ENCODE measurements at regions not wholly inside any gene's neighbourhood (a gene's known extent, or its start where the extent isn't known, plus 50 kb on each side); places are given as distances from the start of the nearest gene placed in this dataset.

DNA sequence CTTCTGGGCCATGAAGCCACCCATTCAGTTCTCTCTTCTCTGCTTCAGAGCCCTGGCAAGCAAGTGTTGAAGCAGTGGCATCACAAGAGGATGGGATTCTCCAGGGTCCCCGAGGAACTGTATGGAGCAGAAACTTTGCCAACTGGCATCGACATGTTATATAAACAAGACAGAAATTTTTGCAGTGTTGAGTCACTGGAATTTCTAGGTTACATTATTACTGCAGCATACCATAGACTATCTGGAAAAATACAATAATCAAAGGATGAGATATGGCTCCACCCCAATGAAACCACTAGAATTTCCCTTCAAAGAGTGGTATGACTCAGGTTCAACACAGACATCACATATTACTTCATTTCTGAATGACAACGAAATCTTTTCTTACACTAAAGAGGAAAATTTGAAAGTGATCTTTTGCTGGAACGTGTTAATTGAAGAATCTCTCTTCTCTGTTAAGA, 343.0 kb upstream of the DYNLRB2 start:
- H3K4me3 ChIP-seq (ENCODE audit: low read length) = no peak overlapping the region
- CTCF ChIA-PET = no interaction called here
- intact Hi-C loops (cut with micrococcal nuclease) = no loop called here
- H3K4me1 ChIP-seq (ENCODE audit: insufficient read depth, low read length) = no peaks in the 10 kb centered on the region
- H3K36me3 ChIP-seq (ENCODE audit: low read depth, low read length) = no peaks in the 10 kb centered on the region
- DNase-seq = peak; percentile 37
- no peaks in the 10 kb centered on the region for H3K79me2 ChIP-seq (ENCODE audit: low read length)
- H3K9ac ChIP-seq (ENCODE audit: low read length) = no peak overlapping the region
- TF ChIP-seq, protein P1, sequence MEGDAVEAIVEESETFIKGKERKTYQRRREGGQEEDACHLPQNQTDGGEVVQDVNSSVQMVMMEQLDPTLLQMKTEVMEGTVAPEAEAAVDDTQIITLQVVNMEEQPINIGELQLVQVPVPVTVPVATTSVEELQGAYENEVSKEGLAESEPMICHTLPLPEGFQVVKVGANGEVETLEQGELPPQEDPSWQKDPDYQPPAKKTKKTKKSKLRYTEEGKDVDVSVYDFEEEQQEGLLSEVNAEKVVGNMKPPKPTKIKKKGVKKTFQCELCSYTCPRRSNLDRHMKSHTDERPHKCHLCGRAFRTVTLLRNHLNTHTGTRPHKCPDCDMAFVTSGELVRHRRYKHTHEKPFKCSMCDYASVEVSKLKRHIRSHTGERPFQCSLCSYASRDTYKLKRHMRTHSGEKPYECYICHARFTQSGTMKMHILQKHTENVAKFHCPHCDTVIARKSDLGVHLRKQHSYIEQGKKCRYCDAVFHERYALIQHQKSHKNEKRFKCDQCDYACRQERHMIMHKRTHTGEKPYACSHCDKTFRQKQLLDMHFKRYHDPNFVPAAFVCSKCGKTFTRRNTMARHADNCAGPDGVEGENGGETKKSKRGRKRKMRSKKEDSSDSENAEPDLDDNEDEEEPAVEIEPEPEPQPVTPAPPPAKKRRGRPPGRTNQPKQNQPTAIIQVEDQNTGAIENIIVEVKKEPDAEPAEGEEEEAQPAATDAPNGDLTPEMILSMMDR (conservative IDR thresholded peaks at IDR 0.05; ENCODE audit: low read depth, low read length) = no peak
- TF ChIP-seq EZH2phosphoT487 (IDR thresholded peaks at IDR 0.05; ENCODE audit: borderline replicate concordance, low read length) = no peak
- TF ChIP-seq EZH2 (IDR thresholded peaks at IDR 0.05; ENCODE audit: low read length, unreplicated experiment) = no peak
- no peaks in the 10 kb centered on the region for H3F3A ChIP-seq (ENCODE audit: low read length, unreplicated experiment)
- no peak for ATAC-seq
- H3K27ac ChIP-seq (ENCODE audit: low read length) = no peak overlapping the region
- no peaks in the 10 kb centered on the region for H3K9me2 ChIP-seq (replicated peaks; ENCODE audit: low read length)
- no peaks in the 10 kb centered on the region for H3K9me3 ChIP-seq (ENCODE audit: low read length)
- H4K20me1 ChIP-seq (ENCODE audit: low read length) = no peaks in the 10 kb centered on the region
- no peak overlapping the region for H3K4me2 ChIP-seq (ENCODE audit: low read length)
- H3K27me3 ChIP-seq (ENCODE audit: low read length) = no peaks in the 10 kb centered on the region
- no TSS peak for BruUV-seq (replicated peaks)
- H2AFZ ChIP-seq (ENCODE audit: low read length) = no peak overlapping the region
- POLR2A ChIA-PET (ENCODE audit: unreplicated experiment) = no interaction called here

DNA sequence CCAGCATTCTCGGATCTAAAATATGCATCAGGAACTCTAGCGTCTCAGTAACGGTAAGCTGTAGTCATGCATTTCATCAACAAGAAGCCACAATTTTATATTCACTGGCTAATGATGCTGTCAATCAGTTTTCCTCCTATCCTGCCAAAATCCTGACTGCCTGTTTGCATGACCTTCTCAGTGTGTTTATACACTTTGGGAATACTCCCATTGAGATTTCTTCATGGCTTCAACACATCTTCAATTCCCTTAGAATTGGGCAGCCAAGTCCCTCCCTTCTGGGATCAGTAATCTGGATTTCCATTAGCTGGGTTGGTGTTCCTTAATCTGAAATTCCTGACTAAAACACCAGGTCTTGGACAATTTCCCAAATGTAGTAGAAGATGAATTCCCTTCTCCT, 348.9 kb upstream of the DYNLRB2 start:
- TF ChIP-seq, protein P1 (conservative IDR thresholded peaks at IDR 0.05; ENCODE audit: low read depth, low read length) = no peak
- no peak for TF ChIP-seq EZH2phosphoT487 (IDR thresholded peaks at IDR 0.05; ENCODE audit: borderline replicate concordance, low read length)
- TF ChIP-seq EZH2 (IDR thresholded peaks at IDR 0.05; ENCODE audit: low read length, unreplicated experiment) = no peak
- Histone ChIP-seq H3K27ac (ENCODE audit: low read length) (no peak overlapping the region), H2AFZ (ENCODE audit: low read length) (no peak overlapping the region), H4K20me1 (ENCODE audit: low read length) (no peaks in the 10 kb centered on the region), H3K9me3 (ENCODE audit: low read length) (no peaks in the 10 kb centered on the region), H3K4me1 (ENCODE audit: insufficient read depth, low read length) (no peaks in the 10 kb centered on the region), H3K36me3 (ENCODE audit: low read depth, low read length) (no peaks in the 10 kb centered on the region), H3K9ac (ENCODE audit: low read length) (no peak overlapping the region), H3K4me2 (ENCODE audit: low read length) (no peak overlapping the region), H3K4me3 (ENCODE audit: low read length) (no peak overlapping the region), H3F3A (ENCODE audit: low read length, unreplicated experiment) (no peaks in the 10 kb centered on the region), H3K9me2 (replicated peaks; ENCODE audit: low read length) (no peaks in the 10 kb centered on the region), H3K27me3 (ENCODE audit: low read length) (no peaks in the 10 kb centered on the region), H3K79me2 (ENCODE audit: low read length) (no peaks in the 10 kb centered on the region)
- no peak for ATAC-seq
- no peak for DNase-seq
- CTCF ChIA-PET = no interaction called here
- BruUV-seq (replicated peaks) = no TSS peak
- POLR2A ChIA-PET (ENCODE audit: unreplicated experiment) = no interaction called here
- intact Hi-C loops (cut with micrococcal nuclease) = no loop called here

DNA sequence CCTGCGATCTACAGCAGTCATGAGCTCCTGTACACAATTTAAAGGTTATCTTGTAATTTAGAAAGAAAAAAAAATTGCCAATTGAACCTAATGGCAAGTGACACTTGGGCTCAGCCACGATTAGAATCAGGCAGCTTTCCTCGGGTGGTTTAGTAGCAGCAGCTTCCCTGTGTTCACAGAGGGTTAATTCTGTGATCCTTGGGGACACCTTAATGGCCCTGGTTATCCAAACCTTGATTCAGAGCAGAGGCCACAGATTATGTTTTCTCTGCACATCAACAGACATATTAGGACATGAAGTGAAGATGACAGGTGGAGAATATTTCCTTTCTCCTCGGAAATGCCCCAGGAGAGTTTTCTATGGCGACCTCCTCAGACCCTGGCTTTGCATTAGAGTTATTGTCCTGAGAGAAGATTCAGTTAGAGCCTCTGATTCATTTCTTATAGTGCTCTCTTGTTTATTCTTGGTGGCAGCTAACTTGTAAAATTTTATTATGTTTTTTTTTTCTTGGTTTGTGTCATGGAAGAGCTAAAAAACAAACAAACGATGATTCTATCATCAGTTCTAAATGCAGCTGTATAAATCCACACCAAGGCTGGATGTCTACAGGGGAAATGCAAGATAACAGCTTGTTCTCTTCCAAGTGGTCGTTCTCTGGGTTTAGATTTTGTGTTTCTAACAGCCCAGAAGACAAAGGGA, 351.2 kb upstream of the DYNLRB2 start:
- ChIA-PET POLR2A (ENCODE audit: unreplicated experiment) (no interaction called here), CTCF (no interaction called here)
- H3K27me3 ChIP-seq (ENCODE audit: low read length) = no peaks in the 10 kb centered on the region
- no peak for DNase-seq
- no peak overlapping the region for H2AFZ ChIP-seq (ENCODE audit: low read length)
- TF ChIP-seq, protein P1 (conservative IDR thresholded peaks at IDR 0.05; ENCODE audit: low read depth, low read length) = no peak
- TF ChIP-seq EZH2 (IDR thresholded peaks at IDR 0.05; ENCODE audit: low read length, unreplicated experiment) = no peak
- no peak for TF ChIP-seq EZH2phosphoT487 (IDR thresholded peaks at IDR 0.05; ENCODE audit: borderline replicate concordance, low read length)
- H3K9me3 ChIP-seq (ENCODE audit: low read length) = no peaks in the 10 kb centered on the region
- no peaks in the 10 kb centered on the region for H3K4me1 ChIP-seq (ENCODE audit: insufficient read depth, low read length)
- BruUV-seq (replicated peaks) = no TSS peak
- intact Hi-C loops (cut with micrococcal nuclease) = no loop called here
- no peak overlapping the region for H3K4me3 ChIP-seq (ENCODE audit: low read length)
- no peaks in the 10 kb centered on the region for H4K20me1 ChIP-seq (ENCODE audit: low read length)
- no peak overlapping the region for H3K9ac ChIP-seq (ENCODE audit: low read length)
- H3K9me2 ChIP-seq (replicated peaks; ENCODE audit: low read length) = no peaks in the 10 kb centered on the region
- no peak overlapping the region for H3K4me2 ChIP-seq (ENCODE audit: low read length)
- H3F3A ChIP-seq (ENCODE audit: low read length, unreplicated experiment) = no peaks in the 10 kb centered on the region
- no peak for ATAC-seq
- H3K79me2 ChIP-seq (ENCODE audit: low read length) = no peaks in the 10 kb centered on the region
- no peaks in the 10 kb centered on the region for H3K36me3 ChIP-seq (ENCODE audit: low read depth, low read length)
- H3K27ac ChIP-seq (ENCODE audit: low read length) = no peak overlapping the region

All from PC-3 (cell line).